ENCODE measurements at regions not wholly inside any gene's neighbourhood (a gene's known extent, or its start where the extent isn't known, plus 50 kb on each side); places are given as distances from the start of the nearest gene placed in this dataset.

DNA sequence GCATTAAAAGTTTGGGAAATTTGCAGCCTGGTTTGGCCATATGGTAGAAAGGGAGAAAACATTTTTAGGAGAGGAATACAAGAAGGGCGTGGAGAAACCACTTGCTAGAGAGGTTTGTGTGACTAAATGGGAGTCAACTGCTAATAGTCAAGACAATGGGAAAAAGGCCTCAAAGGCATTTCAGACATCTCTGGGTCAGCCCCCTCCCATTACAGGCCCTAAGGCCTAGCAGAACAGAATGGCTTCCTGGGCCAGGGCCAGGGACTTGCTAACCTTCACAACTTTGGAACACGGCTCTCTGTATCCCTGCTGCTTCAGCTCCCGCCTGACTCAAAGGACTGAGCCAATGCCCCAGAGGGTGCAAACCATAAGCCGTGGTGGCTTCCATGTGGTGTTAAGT is 752.3 kb upstream of the ADAMTS5 start:
- no peak for DNase-seq

- DNase-seq, result peak; percentile 47
Measured at GRCh38 chr21:27715131-27715530, 748.2 kb upstream of the ADAMTS5 start.

GRCh38 chr21:27713154-27714109 is 746.5 kb upstream of the ADAMTS5 start:
- no peak for DNase-seq

- no peak for DNase-seq
Measured at GRCh38 chr21:27704567-27705166, 737.8 kb upstream of the ADAMTS5 start.

DNA sequence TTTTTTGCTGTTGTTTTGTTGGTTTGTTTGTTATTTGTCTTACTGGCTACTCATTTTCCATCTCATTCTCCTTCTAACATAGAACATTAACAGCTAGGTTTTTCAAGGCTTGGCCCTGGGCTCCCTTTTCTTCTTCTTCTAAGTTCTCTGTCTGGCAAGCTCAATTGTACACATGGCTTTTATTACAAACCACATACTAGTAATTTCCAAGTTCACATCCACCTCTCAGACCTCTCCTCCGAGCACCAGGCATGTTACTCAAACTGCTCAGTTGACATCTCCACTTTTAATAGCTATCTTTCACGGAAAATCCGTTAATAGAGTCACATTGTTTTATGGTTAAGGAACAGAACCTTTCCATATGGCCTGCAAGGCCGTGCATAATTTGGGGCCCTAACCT is 736.9 kb upstream of the ADAMTS5 start:
- no peak for DNase-seq

DNA sequence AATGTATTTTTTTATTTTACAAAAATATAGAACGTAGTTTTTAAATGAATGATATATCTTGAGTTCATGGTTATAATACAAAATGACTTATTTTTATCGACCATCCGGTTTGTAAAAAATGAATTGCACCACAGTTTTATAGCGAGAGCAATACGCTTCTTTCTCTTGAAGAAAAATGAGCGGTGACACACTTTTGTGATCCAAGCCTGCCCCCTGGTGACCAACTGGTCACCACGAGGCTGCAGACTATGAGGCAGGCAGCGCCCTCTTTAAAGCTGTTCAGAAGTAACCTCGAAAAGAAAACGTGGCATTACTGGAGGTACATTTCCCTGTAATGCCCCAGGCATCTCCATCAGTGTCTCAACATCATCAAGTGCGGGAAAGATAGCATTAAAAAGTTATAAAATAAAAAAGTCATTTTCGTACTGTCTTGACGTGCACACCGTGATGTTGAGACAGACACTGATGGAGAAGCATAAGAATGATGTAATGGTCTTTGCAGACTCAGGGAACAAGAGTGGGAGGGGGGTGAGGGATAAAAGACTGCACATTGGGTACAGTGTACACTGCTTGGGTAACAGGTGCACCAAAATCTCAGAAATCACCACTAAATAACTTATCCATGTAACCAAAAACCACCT is 734.2 kb upstream of the ADAMTS5 start:
- peak; percentile 20 for DNase-seq

- no peak for DNase-seq
Measured at GRCh38 chr21:27695246-27695645, 728.4 kb upstream of the ADAMTS5 start.

- DNase-seq, result no peak
Measured at GRCh38 chr21:27694667-27695066, 727.8 kb upstream of the ADAMTS5 start.

DNA sequence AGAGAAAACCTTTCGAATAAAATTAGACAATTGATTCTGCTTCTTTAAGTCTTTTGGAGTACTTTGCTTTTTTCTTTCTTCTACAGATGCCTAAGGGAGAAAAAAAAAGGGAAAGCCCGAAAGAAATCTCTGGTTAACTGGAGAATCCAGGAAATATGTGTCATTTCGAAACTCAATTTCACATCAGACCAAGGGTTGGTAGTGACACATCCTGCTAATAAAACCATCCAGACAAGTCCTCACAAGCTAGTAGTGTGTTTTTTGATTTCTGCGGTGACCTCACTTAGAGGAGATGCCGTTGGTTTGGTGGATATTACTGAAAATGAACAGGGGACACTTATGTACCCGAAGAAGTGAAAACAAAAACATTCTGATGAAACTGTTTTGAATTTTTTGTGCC is 726.5 kb upstream of the ADAMTS5 start:
- DNase-seq, result no peak

- no peak for DNase-seq
Measured at GRCh38 chr21:27691516-27691915, 724.6 kb upstream of the ADAMTS5 start.

DNA sequence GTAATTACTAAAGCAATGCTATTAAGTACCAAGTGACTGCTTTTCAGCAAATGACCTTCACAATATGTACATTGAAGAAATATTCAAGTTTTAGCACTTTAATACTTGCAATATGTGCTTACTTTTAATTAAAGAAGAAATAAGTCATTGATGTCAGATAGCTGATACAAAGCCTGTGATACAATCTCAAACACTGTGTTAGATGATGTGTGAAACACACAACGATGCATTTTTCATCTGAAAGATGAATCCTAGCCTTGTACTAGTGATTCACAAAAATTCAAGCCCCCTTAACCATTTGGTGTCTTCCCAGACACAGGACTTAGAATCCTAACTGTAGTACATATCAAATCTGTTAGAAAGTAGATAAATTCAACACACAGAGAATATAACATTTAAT is 724.1 kb upstream of the ADAMTS5 start:
- no peak for DNase-seq

GRCh38 chr21:27690426-27690825 is 723.5 kb upstream of the ADAMTS5 start:
- no peak for DNase-seq

DNA sequence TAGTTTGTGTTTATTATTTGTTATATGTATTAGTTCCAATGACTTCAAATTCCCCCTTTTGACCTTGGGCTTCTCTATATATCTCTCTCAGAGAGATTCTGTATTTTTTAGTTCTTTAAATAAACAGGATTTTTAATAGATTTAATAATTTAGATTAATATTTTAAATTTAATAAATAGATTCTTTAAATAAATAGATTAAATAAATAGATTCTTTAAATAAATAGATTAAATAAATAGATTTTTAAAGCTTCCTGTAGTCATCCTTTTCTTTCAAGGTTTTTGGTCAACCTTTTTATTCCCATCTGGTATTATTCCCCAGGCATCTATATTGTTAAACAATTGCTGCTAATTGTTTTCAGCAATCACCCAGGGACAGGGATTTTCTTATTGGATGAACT is 721.9 kb upstream of the ADAMTS5 start:
- DNase-seq, result no peak

DNA sequence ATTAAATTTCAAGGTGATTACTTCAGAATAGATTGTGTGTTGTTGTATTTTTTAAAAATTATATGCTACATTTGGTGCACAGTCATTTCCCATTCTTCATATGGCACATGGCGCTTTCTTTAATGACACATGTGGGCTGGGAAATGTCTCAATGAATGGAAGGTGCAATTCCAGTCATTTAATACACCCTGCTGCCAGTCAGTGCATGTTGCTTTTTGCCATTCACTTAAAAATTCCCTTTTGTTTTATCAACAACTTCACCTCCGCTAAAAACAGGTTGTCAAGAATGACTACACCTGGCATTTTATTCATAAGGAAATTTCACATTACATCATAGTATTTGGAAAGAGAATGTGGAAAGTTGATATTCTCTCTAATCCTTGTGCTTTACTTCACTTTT is 716.4 kb upstream of the ADAMTS5 start:
- no peak for DNase-seq

DNA sequence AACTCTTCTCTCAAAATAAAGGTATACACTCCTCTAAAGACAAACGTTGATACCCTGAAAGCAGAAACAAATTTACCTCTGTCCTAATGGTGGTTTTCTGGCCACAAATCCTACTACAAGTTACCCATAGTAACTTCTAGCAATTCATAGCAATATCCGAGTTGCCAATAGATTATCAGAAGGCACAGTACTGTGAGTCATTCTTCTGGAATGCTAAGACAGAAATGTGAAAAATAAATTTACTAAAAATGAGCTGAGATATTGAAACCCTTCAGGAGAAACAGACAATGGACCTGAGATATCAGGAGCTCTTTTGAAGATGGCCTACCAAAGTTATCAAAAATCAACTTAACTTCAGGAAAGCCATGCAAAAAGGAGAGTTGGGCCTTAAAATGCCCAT is 715.0 kb upstream of the ADAMTS5 start:
- no peak for DNase-seq

GRCh38 chr21:27681038-27681437 is 714.1 kb upstream of the ADAMTS5 start:
- DNase-seq, result no peak

- DNase-seq, result no peak
Measured at GRCh38 chr21:27680181-27680580, 713.3 kb upstream of the ADAMTS5 start.

DNA sequence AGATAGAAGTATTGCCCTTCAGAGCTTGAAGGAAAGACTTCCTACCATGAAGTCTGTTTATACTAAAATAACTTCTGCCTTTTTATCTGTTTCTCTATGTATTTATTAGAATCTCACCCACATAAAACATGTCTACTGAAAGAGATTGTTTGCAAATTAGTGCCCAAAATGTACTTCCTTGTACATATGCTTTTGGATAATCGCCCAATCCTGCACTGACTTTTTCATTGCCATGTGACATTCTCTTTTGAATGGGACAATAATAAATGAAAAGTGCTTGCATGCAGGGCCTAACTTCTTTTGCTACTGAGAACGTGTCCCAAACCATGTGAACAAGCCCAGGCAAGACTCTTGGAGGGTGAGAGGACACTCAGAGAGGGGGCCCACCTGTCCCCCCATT is 711.6 kb upstream of the ADAMTS5 start:
- no peak for DNase-seq

GRCh38 chr21:27677546-27677945 is 710.7 kb upstream of the ADAMTS5 start:
- DNase-seq, result no peak

- DNase-seq, result no peak
Measured at GRCh38 chr21:27675306-27675705, 708.4 kb upstream of the ADAMTS5 start.

- no peak for DNase-seq
Measured at GRCh38 chr21:27674041-27674615, 707.2 kb upstream of the ADAMTS5 start.

DNA sequence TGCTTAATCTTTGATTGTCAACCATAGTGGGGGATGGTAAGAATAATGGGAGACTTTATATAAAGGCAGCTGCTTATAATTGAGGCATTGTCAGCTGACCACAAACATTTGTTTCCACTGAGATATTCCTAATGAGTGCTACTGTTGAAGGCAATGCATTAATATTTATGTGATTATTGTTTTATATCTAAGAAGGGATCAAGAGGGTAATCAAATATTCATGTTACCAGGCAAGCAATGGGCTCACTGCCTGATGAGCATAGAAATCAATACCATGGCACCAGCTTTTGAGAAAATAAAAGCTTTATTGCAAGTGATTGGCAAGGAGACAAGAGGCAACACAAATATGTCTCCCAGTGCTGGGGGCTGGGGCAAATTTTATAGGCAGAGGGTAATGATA is 706.7 kb upstream of the ADAMTS5 start:
- DNase-seq, result no peak

DNA sequence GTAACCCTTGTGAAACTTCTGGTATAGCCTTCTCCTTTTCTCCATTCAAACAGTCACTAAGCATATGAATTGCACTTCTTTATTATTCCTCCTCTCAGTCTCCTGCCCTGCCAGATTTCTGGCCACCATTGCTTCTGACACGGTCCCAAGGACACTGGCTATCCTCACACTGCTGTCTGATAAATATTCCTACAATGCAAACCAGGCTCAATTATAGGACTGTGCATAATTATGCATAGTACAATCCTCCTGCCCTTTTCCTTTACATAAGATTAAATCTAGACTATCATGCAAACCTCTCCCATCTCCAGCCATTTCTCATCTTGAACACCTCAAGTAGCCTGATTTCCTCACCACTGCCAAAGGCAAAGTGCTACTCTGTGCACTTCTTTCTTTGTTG is 704.3 kb upstream of the ADAMTS5 start:
- no peak for DNase-seq

DNA sequence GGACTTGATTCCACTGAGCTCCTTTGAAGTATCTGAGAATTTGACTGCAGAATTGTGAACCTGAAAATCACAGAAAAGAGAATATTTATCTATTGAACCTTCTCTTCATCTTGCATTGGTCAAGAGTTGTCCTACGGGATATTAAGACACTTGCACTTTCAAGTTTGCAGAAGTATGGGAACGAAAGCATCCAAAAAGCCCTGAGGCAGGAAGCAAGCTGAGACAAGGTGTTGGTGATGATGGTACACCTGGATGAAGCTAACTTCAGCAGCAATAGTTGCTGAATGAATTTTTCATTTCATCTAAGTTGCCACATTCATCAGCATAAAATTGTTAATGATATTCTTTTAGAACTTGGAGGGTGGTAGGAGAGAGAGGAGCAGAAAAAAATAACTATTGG is 686.6 kb upstream of the ADAMTS5 start:
- no peak for DNase-seq

Measured in NCI-H524 treated with DMSO at 0.1 percent for 48 hours (cell line).